HUES48 (cell line): ENCODE measurements at regions not wholly inside any gene's neighbourhood (a gene's known extent, or its start where the extent isn't known, plus 50 kb on each side); places are given as distances from the start of the nearest gene placed in this dataset.
"Not testable (repeated sequence)": the region's sequence is repeated elsewhere in the genome, so short reads cannot be mapped to it uniquely, and the experiment has no call there.

Experiments
- H3K27ac ChIP-seq: one replicate; pipeline ENCODE4 v1.7.0; 2013; ENCODE audit warnings: low read depth, low read length, inconsistent platforms
- H3K27me3 ChIP-seq: 2 replicates; pipeline ENCODE4 v1.6.1; 2013; ENCODE audit warnings: mild to moderate bottlenecking, low read length; ENCODE audit not compliant: control insufficient read depth, insufficient read depth
- H3K36me3 ChIP-seq: 2 replicates; pipeline ENCODE4 v1.6.1; 2013; ENCODE audit warnings: low read length; ENCODE audit not compliant: control insufficient read depth, insufficient read depth
- H3K4me1 ChIP-seq: 2 replicates; pipeline ENCODE4 v1.6.1; 2013; ENCODE audit warnings: mild to moderate bottlenecking, low read length; ENCODE audit not compliant: control insufficient read depth, insufficient read depth
- H3K4me3 ChIP-seq: 2 replicates; pipeline ENCODE4 v1.5.1; 2013; ENCODE audit warnings: mild to moderate bottlenecking, low read depth, low read length
- H3K9ac ChIP-seq: 2 replicates; pipeline ENCODE4 v1.6.1; 2013; ENCODE audit warnings: mild to moderate bottlenecking, low read depth, low read length, moderate library complexity
- H3K9me3 ChIP-seq: 2 replicates; pipeline ENCODE4 v1.6.1; 2013; ENCODE audit warnings: low read length; ENCODE audit not compliant: control insufficient read depth, insufficient read depth

GRCh38 chr7:156576216-156577058 lies 64.1 kb upstream of the RNF32 start:
- no peak overlapping the region for H3K4me3 ChIP-seq
- H3K9me3 ChIP-seq = no peaks in the 10 kb centered on the region
- H3K27me3 ChIP-seq = no peaks in the 10 kb centered on the region; the same call in 1 of the 2 replicates
- no peak overlapping the region for H3K27ac ChIP-seq
- H3K4me1 ChIP-seq = peaks cover 11% of the 10 kb centered on the region
- no peaks in the 10 kb centered on the region for H3K36me3 ChIP-seq
- no peak overlapping the region for H3K9ac ChIP-seq

GRCh38 chr7:156568258-156568657 lies 72.3 kb upstream of the RNF32 start:
- Histone ChIP-seq H3K4me1 (no peaks in the 10 kb centered on the region), H3K9ac (no peak overlapping the region), H3K27ac (no peak overlapping the region), H3K4me3 (no peak overlapping the region), H3K36me3 (no peaks in the 10 kb centered on the region), H3K9me3 (no peaks in the 10 kb centered on the region), H3K27me3 (no peaks in the 10 kb centered on the region)

- no peaks in the 10 kb centered on the region for H3K27me3 ChIP-seq
- no peak overlapping the region for H3K4me3 ChIP-seq
- no peak overlapping the region for H3K27ac ChIP-seq
- H3K36me3 ChIP-seq = no peaks in the 10 kb centered on the region
- H3K9ac ChIP-seq = no peak overlapping the region
- no peaks in the 10 kb centered on the region for H3K9me3 ChIP-seq
- H3K4me1 ChIP-seq = no peaks in the 10 kb centered on the region
Measured at GRCh38 chr7:156566812-156567549, 73.6 kb upstream of the RNF32 start.

- H3K9me3 ChIP-seq, H3K27me3 ChIP-seq, H3K4me3 ChIP-seq, H3K27ac ChIP-seq, H3K36me3 ChIP-seq, H3K9ac ChIP-seq, H3K4me1 ChIP-seq: not testable (repeated sequence)
Measured at GRCh38 chr7:156565002-156565401, 75.6 kb upstream of the RNF32 start.

DNA sequence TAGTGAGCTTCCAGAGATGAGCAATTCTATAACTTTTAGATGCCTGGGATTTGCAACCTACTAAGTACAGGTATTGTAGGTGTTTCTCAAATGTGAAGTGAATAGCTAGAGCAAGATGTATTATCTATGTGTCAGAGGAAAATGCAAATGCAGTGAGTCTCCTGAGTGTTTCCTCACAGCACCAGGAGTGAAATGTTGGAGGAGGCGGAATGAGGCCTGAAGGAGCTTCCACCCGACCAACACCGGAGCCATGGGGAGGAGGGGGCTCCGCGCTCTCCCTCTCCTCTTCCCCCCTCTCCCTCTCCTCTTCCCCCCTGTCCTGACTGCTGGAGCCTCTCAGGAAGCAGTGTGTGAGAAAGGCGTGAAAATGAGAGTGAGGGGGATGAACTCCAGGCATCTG lies 79.9 kb upstream of the RNF32 start:
- no peaks in the 10 kb centered on the region for H3K36me3 ChIP-seq
- no peaks in the 10 kb centered on the region for H3K9me3 ChIP-seq

GRCh38 chr7:156560075-156560474 lies 80.5 kb upstream of the RNF32 start:
- Histone ChIP-seq H3K27me3 (no peaks in the 10 kb centered on the region), H3K27ac (no peak overlapping the region), H3K9me3 (no peaks in the 10 kb centered on the region), H3K4me1 (no peaks in the 10 kb centered on the region), H3K9ac (no peak overlapping the region), H3K4me3 (no peak overlapping the region), H3K36me3 (no peaks in the 10 kb centered on the region)

More for the DNA sequence above, 79.9 kb upstream of the RNF32 start:
- H3K9ac ChIP-seq = no peak overlapping the region
- no peak overlapping the region for H3K4me3 ChIP-seq
- no peak overlapping the region for H3K27ac ChIP-seq
- H3K27me3 ChIP-seq = no peaks in the 10 kb centered on the region
- no peaks in the 10 kb centered on the region for H3K4me1 ChIP-seq

GRCh38 chr7:156559001-156559400 lies 81.6 kb upstream of the RNF32 start:
- Histone ChIP-seq H3K4me3 (no peak overlapping the region), H3K36me3 (no peaks in the 10 kb centered on the region), H3K27me3 (no peaks in the 10 kb centered on the region), H3K9me3 (no peaks in the 10 kb centered on the region), H3K4me1 (no peaks in the 10 kb centered on the region), H3K9ac (no peak overlapping the region), H3K27ac (no peak overlapping the region)

DNA sequence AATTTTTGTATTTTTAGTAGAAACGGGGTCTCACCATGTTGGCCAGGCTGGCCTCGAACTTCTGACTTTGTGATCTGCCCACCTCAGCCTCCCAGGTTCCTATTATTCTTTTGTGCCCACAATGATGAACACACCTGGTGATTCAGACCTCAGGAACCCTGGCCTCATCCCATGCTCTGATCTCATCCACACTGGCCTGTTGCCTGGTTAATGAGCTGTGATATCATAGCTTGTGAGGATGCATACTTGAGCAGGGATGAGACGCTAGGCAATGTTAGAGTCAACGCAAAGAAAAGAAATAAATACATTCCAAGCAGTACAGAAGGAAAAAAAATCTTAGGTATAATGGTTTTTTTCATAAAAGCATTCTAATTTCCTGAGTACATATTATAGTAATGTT lies 82.4 kb upstream of the RNF32 start:
- no peaks in the 10 kb centered on the region for H3K36me3 ChIP-seq

DNA sequence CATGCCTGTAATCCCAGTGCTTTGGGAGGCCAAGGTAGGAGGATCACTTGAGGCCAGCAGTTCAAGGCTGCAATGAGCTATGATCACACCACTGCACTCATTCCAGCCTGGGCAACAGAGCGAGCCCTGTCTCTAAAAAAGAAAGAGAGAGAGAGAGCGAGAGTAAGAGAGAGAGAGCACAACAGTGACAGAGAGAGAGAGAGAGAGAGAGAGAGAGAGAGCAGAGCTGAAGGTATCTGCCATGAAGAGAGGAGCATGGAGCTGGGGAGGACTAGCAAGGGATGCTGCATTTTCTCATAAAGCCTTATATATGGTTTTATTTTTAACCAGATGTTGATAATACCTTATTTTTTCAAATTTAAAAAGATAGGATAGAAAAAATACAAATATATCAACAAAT lies 84.5 kb upstream of the RNF32 start:
- Histone ChIP-seq H3K27ac (no peak overlapping the region), H3K27me3 (no peaks in the 10 kb centered on the region), H3K9ac (no peak overlapping the region), H3K9me3 (no peaks in the 10 kb centered on the region), H3K4me1 (no peaks in the 10 kb centered on the region), H3K36me3 (no peaks in the 10 kb centered on the region), H3K4me3 (no peak overlapping the region)

More for the DNA sequence above, 82.4 kb upstream of the RNF32 start:
- no peak overlapping the region for H3K9ac ChIP-seq
- no peaks in the 10 kb centered on the region for H3K27me3 ChIP-seq
- no peak overlapping the region for H3K27ac ChIP-seq
- no peaks in the 10 kb centered on the region for H3K4me1 ChIP-seq
- no peaks in the 10 kb centered on the region for H3K9me3 ChIP-seq
- no peak overlapping the region for H3K4me3 ChIP-seq

- Histone ChIP-seq H3K9me3 (no peaks in the 10 kb centered on the region), H3K4me3 (no peak overlapping the region), H3K9ac (no peak overlapping the region), H3K27ac (no peak overlapping the region), H3K4me1 (no peaks in the 10 kb centered on the region), H3K36me3 (no peaks in the 10 kb centered on the region), H3K27me3 (no peaks in the 10 kb centered on the region)
Measured at GRCh38 chr7:156554488-156554887, 86.1 kb upstream of the RNF32 start.

DNA sequence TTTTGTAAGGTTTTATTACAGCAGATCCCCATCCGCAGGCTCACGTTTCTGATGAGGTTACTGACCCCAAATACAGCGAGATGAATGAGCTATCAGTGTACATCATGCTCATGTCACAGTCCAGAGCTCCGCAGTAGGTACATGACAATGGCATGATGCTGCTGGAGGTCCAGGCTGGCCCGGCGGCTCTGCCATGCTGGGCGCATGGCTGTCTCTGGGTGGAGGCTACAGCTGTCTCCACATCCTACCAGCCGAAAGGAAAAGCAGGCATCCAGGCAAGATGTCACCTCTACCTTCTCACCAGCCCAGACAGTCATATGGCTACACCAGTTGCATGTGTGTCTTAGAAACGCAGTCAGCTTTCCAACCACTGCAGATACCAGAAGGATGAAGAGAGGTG lies 90.9 kb upstream of the RNF32 start:
- Histone ChIP-seq H3K4me1 (no peaks in the 10 kb centered on the region), H3K4me3 (no peak overlapping the region), H3K27me3 (no peaks in the 10 kb centered on the region), H3K9me3 (no peaks in the 10 kb centered on the region), H3K36me3 (no peaks in the 10 kb centered on the region), H3K27ac (no peak overlapping the region), H3K9ac (no peak overlapping the region)
